ENCODE measurements at regions not wholly inside any gene's neighbourhood (a gene's known extent, or its start where the extent isn't known, plus 50 kb on each side); places are given as distances from the start of the nearest gene placed in this dataset.

DNA sequence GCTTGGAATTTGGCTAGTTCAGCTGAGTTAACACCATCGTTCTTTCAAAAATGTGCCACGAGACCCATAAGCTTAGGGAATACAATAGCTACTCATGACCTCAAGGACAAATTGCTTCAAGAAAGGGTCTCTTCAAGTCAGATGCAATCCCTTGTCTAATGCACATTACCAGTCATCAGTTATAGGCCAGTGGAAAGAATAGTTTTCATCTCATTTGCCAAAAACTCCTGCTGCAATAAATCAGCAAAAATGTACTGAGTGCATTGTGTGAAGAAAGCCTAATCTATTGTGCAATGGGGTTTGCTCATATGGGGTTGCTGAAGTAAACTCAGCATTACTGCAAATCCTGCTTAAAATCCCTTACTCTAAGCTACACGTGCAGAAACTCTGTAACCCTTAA lies 208.3 kb upstream of the NBEA start:
- TF ChIP-seq, protein P1, sequence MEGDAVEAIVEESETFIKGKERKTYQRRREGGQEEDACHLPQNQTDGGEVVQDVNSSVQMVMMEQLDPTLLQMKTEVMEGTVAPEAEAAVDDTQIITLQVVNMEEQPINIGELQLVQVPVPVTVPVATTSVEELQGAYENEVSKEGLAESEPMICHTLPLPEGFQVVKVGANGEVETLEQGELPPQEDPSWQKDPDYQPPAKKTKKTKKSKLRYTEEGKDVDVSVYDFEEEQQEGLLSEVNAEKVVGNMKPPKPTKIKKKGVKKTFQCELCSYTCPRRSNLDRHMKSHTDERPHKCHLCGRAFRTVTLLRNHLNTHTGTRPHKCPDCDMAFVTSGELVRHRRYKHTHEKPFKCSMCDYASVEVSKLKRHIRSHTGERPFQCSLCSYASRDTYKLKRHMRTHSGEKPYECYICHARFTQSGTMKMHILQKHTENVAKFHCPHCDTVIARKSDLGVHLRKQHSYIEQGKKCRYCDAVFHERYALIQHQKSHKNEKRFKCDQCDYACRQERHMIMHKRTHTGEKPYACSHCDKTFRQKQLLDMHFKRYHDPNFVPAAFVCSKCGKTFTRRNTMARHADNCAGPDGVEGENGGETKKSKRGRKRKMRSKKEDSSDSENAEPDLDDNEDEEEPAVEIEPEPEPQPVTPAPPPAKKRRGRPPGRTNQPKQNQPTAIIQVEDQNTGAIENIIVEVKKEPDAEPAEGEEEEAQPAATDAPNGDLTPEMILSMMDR (IDR thresholded peaks at IDR 0.05), result no peak
- peak in 1 of 2 donors; percentile 42 for TF ChIP-seq POLR2AphosphoS5 (IDR thresholded peaks at IDR 0.05; ENCODE audit: insufficient read depth in 1 of 2, low read depth in 1 of 2)

All from vagina (tissue), 2 donors.